Naive B cell (primary cell): ENCODE measurements at regions not wholly inside any gene's neighbourhood (a gene's known extent, or its start where the extent isn't known, plus 50 kb on each side); places are given as distances from the start of the nearest gene placed in this dataset.

Experiments used
- ATAC-seq, 2 donors: fragments of 150-1000 bp; cut with Tn5 transposase; 2 replicates each; pipeline ENCODE4 v1.10.0; 2021; ENCODE audit warnings: low read depth in 2 of 2, mild to moderate bottlenecking in 2 of 2, moderate library complexity in 2 of 2
- DNase-seq: peaks from one replicate; pipeline ENCODE4 v3.0.0; 2022
- H3K27ac Mint-ChIP-seq, 6 donors: one replicate each; pipeline ENCODE4 v1.8.0; 2020 to 2022; ENCODE audit warnings: mild to moderate bottlenecking in 6 of 6, mixed read lengths in 6 of 6, moderate library complexity in 5 of 6, inconsistent platforms in 2 of 6
- H3K27me3 Mint-ChIP-seq, 3 donors: one replicate each; pipeline ENCODE4 v1.8.0; 2021 to 2022; ENCODE audit warnings: mixed read lengths in 3 of 3, mild to moderate bottlenecking in 1 of 3
- H3K36me3 Mint-ChIP-seq, 2 donors: one replicate each; pipeline ENCODE4 v1.8.0; 2020 to 2022; ENCODE audit warnings: mixed read lengths in 2 of 2, inconsistent platforms in 1 of 2, mild to moderate bottlenecking in 1 of 2
- H3K4me1 Mint-ChIP-seq, 3 donors: one replicate each; pipeline ENCODE4 v1.8.0; 2020 to 2022; ENCODE audit warnings: mixed read lengths in 3 of 3, inconsistent platforms in 1 of 3, mild to moderate bottlenecking in 1 of 3, moderate library complexity in 1 of 3
- H3K4me3 Mint-ChIP-seq, 8 donors: one replicate each; pipeline ENCODE4 v1.8.0; 2020 to 2022; ENCODE audit warnings: mild to moderate bottlenecking in 8 of 8, mixed read lengths in 8 of 8, moderate library complexity in 8 of 8, inconsistent platforms in 2 of 8
- H3K9me3 Mint-ChIP-seq, 7 donors: one replicate each; pipeline ENCODE4 v1.8.0; 2020 to 2022; ENCODE audit warnings: mixed read lengths in 7 of 7, mild to moderate bottlenecking in 5 of 7, inconsistent platforms in 2 of 7, moderate library complexity in 1 of 7

DNA sequence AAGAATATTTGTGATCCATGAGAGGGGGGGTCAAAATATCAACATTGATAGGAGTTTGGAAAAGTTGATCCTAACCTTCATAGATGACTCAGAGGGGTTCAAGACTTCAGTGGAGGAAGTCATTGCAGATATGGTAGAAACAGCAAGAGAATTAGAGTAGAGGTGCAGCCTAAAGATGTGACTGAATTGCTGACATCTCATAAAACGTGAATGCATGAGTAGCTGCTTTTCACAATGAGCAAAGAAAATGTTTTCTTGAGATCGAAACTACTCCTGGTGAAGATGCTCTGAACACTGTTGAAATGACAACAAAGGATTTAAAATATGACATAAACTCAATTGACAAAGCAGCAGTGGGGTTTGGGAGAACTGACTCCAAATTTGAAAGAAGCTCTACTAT lies 700.7 kb upstream of the FZD8 start:
- Mint-ChIP-seq H3K4me3 (no peak overlapping the region), H3K27me3 (peaks cover 0 to 6% (median 0%) of the 10 kb centered on the region in 3 donors), H3K27ac (no peak overlapping the region), H3K9me3 (peaks cover 0 to 7% (median 0%) of the 10 kb centered on the region in 7 donors), H3K4me1 (no peaks in the 10 kb centered on the region), H3K36me3 (no peaks in the 10 kb centered on the region)
- ATAC-seq: no peak
- no peak for DNase-seq

- H3K9me3 Mint-ChIP-seq: peaks cover 0 to 7% (median 0%) of the 10 kb centered on the region in 7 donors
- ATAC-seq: no peak
These were observed 699.4 kb upstream of the FZD8 start for GRCh38 chr10:36341471-36341870.

DNA sequence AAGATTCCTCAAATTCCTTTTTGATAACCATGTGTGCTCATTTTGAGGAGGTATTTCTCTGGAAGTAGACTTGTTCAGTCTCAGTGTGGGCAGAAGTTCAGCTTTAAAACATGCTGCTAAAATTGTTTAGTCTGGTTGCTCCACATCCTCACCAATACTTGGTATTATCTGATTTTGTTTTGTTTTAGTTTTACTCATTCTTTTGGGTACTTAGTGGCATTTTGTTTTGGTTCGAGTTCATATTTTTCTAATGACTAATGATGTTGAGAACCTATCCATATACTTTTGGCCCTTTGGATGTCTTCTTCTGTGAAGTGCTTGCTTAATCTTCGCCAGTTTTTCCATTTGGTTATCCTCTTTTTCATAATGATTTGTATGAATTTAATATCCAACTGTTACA lies 694.2 kb upstream of the FZD8 start:
- DNase-seq (no peak), ATAC-seq (no peak)
- H3K4me3 Mint-ChIP-seq: no peak overlapping the region
- H3K36me3 Mint-ChIP-seq: no peaks in the 10 kb centered on the region
- H3K9me3 Mint-ChIP-seq: peaks cover 0 to 7% (median 0%) of the 10 kb centered on the region in 7 donors
- H3K4me1 Mint-ChIP-seq: no peaks in the 10 kb centered on the region
- peaks cover 0 to 6% (median 0%) of the 10 kb centered on the region in 3 donors for H3K27me3 Mint-ChIP-seq
- no peak overlapping the region for H3K27ac Mint-ChIP-seq

More at GRCh38 chr10:36341471-36341870, 699.4 kb upstream of the FZD8 start:
- DNase-seq: no peak
- Mint-ChIP-seq H3K4me3 (no peak overlapping the region), H3K27ac (no peak overlapping the region), H3K4me1 (no peaks in the 10 kb centered on the region), H3K36me3 (no peaks in the 10 kb centered on the region), H3K27me3 (peaks cover 0 to 6% (median 0%) of the 10 kb centered on the region in 3 donors)

DNA sequence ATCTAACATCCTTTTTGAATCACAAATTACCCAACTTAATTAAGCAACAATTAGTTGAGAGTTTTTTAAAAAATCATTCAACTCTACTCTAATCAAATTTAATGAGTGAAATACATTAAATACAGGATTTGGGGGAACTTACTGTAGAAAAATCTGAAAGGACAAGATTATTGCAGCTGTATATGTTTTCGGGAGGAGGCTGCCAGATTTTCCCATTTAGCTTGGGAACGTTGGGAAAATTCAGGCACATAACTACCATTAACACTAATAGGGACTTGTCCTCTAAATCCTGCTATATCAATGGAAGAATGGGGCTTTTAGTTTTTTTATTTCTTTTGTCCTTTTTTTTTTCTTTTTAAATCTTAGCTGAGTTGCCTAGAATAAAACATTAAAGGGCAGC lies 691.4 kb upstream of the FZD8 start:
- Mint-ChIP-seq H3K9me3 (peaks cover 0 to 7% (median 0%) of the 10 kb centered on the region in 7 donors), H3K27ac (no peak overlapping the region), H3K4me3 (no peak overlapping the region), H3K36me3 (no peaks in the 10 kb centered on the region), H3K27me3 (no peaks in the 10 kb centered on the region), H3K4me1 (no peaks in the 10 kb centered on the region)
- no peak for DNase-seq
- no peak for ATAC-seq

- Mint-ChIP-seq H3K36me3 (no peaks in the 10 kb centered on the region), H3K27me3 (no peaks in the 10 kb centered on the region), H3K4me1 (no peaks in the 10 kb centered on the region), H3K9me3 (peaks cover 0 to 3% (median 0%) of the 10 kb centered on the region in 7 donors), H3K27ac (no peak overlapping the region), H3K4me3 (no peak overlapping the region)
- ATAC-seq (no peak), DNase-seq (no peak)
These were observed 690.8 kb upstream of the FZD8 start for GRCh38 chr10:36332926-36333325.

DNA sequence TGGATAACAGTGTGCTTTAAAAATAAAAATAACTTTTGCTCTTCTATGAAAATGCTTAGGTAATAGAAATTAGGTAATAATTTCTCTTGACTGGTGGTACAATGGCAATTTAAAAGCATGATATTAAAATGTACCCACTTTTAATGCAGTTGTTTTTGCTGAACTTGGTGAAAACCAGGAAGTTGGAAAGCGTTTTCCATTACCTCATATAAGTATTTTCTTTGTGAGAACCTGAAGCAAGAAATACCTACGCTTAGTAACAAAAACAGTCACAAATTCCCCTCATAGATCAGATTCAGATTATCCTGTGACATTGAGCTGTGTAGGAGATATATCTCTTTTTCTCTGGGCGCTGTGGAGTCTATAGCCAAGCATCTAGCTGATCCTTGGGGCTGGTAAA lies 689.0 kb upstream of the FZD8 start:
- no peak for DNase-seq
- H3K4me1 Mint-ChIP-seq: no peaks in the 10 kb centered on the region
- H3K9me3 Mint-ChIP-seq: peaks cover 0 to 3% (median 0%) of the 10 kb centered on the region in 7 donors
- H3K27me3 Mint-ChIP-seq: peaks cover 0 to 4% (median 0%) of the 10 kb centered on the region in 3 donors
- no peak for ATAC-seq
- H3K36me3 Mint-ChIP-seq: no peaks in the 10 kb centered on the region
- H3K27ac Mint-ChIP-seq: no peak overlapping the region
- no peak overlapping the region for H3K4me3 Mint-ChIP-seq

- Mint-ChIP-seq H3K9me3 (peaks cover 0 to 9% (median 2%) of the 10 kb centered on the region in 7 donors), H3K4me3 (no peak overlapping the region), H3K36me3 (no peaks in the 10 kb centered on the region), H3K4me1 (no peaks in the 10 kb centered on the region), H3K27ac (no peak overlapping the region), H3K27me3 (peaks cover 0 to 4% (median 0%) of the 10 kb centered on the region in 3 donors)
- ATAC-seq (no peak), DNase-seq (no peak)
These were observed 683.7 kb upstream of the FZD8 start for GRCh38 chr10:36325815-36326214.

DNA sequence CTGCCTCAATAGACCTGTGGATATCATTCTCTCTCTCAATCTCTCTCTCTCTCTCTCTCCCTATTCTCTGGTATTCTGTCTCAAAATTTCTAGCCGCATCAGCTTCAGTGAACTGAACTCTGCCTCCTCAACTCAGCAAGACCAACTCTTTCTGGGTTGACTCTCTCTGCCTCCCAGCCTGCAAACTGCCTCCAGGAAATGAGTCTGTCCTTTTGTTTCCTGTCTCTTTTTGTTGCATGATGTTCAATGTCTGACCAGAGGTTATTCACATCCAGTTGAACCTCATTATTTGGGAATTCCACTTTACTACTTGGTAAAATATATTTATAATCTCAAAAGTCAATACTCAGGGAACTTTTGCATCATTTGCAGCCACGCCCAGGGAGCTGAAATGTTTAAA lies 682.7 kb upstream of the FZD8 start:
- peaks cover 0 to 4% (median 0%) of the 10 kb centered on the region in 3 donors for H3K27me3 Mint-ChIP-seq
- no peaks in the 10 kb centered on the region for H3K4me1 Mint-ChIP-seq
- H3K9me3 Mint-ChIP-seq: peaks cover 0 to 9% (median 4%) of the 10 kb centered on the region in 7 donors
- ATAC-seq (no peak), DNase-seq (no peak)
- no peak overlapping the region for H3K27ac Mint-ChIP-seq
- no peak overlapping the region for H3K4me3 Mint-ChIP-seq
- H3K36me3 Mint-ChIP-seq: no peaks in the 10 kb centered on the region

DNA sequence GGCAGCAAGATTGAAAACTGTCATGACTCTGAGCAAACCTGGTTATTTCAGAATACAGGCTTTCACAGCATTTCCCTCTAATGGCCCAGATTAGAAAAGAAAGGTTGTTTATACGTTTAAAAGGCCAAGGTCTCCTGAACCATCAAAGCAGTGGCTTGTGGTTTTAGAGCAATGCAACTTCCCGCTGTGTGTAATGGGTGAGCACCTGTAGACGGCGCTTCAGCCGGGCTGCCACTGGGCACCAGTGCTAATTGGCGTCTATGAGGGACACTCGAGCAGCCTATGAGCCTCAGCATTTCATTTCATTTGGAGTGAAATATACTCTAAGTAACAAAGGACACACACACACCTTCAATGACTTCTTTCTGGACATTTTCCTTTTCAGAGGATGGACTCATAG lies 671.0 kb upstream of the FZD8 start:
- DNase-seq (no peak), ATAC-seq (no peak)
- Mint-ChIP-seq H3K4me3 (no peak overlapping the region), H3K4me1 (no peaks in the 10 kb centered on the region), H3K27ac (no peak overlapping the region), H3K36me3 (no peaks in the 10 kb centered on the region), H3K27me3 (no peaks in the 10 kb centered on the region), H3K9me3 (peaks cover 0 to 3% (median 0%) of the 10 kb centered on the region in 7 donors)

GRCh38 chr10:36303896-36304295 lies 661.8 kb upstream of the FZD8 start:
- Mint-ChIP-seq H3K4me3 (no peak overlapping the region), H3K9me3 (peaks cover 0 to 3% (median 0%) of the 10 kb centered on the region in 7 donors), H3K27ac (no peak overlapping the region), H3K4me1 (no peaks in the 10 kb centered on the region), H3K27me3 (no peaks in the 10 kb centered on the region), H3K36me3 (no peaks in the 10 kb centered on the region)
- ATAC-seq (no peak), DNase-seq (no peak)

DNA sequence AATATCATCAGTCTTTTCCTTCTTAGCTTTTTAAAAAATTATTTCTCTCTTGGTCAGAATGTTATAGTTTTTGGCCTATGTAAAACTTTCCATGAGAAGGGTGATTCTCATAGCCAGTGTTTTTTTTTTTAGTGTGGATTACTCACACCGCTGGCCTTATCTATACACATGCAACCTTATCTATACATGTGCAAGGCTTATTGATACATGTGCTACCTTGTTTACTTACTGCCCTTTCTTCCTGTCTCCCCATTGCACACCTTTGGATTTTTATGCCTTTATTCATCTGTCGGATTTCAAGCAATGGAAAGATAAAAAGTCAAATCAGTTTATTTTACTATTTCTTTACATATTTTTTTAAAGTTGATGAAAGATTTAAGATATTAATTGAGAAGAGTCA lies 660.0 kb upstream of the FZD8 start:
- H3K36me3 Mint-ChIP-seq: no peaks in the 10 kb centered on the region
- H3K9me3 Mint-ChIP-seq: peaks cover 0 to 7% (median 0%) of the 10 kb centered on the region in 7 donors
- no peak overlapping the region for H3K4me3 Mint-ChIP-seq
- no peaks in the 10 kb centered on the region for H3K27me3 Mint-ChIP-seq
- DNase-seq (no peak), ATAC-seq (no peak)
- no peaks in the 10 kb centered on the region for H3K4me1 Mint-ChIP-seq
- H3K27ac Mint-ChIP-seq: no peak overlapping the region

DNA sequence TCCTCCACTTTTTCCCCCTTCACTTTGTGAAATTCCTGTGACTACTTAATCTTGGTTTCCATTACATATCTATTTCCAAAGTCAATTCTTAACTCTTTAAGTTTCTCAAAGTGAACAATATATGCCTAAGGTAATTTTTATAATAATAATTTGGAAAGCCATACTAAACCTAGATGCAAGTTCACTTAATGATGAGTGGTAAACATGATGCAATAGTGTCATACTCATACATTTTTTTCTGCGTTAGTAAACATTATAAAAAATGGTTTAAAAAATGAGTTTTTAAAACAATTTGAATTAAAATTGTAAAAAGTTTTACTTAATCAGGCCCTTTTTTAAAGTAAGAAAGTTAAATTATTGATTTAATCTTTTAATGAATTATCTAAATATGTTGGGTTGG lies 659.4 kb upstream of the FZD8 start:
- Mint-ChIP-seq H3K36me3 (no peaks in the 10 kb centered on the region), H3K9me3 (peaks cover 0 to 7% (median 0%) of the 10 kb centered on the region in 7 donors), H3K4me3 (no peak overlapping the region), H3K27ac (no peak overlapping the region), H3K27me3 (no peaks in the 10 kb centered on the region), H3K4me1 (no peaks in the 10 kb centered on the region)
- ATAC-seq: no peak
- DNase-seq: no peak

GRCh38 chr10:36301139-36301538 lies 659.0 kb upstream of the FZD8 start:
- ATAC-seq (no peak), DNase-seq (no peak)
- Mint-ChIP-seq H3K27ac (no peak overlapping the region), H3K4me3 (no peak overlapping the region), H3K4me1 (no peaks in the 10 kb centered on the region), H3K36me3 (no peaks in the 10 kb centered on the region), H3K27me3 (no peaks in the 10 kb centered on the region), H3K9me3 (peaks cover 0 to 7% (median 0%) of the 10 kb centered on the region in 7 donors)

- Mint-ChIP-seq H3K27ac (no peak overlapping the region), H3K9me3 (peaks cover 12 to 48% (median 26%) of the 10 kb centered on the region in 7 donors), H3K4me1 (no peaks in the 10 kb centered on the region), H3K36me3 (no peaks in the 10 kb centered on the region), H3K27me3 (no peaks in the 10 kb centered on the region), H3K4me3 (no peak overlapping the region)
- DNase-seq (no peak), ATAC-seq (no peak)
These were observed 641.7 kb upstream of the FZD8 start for GRCh38 chr10:36283827-36284226.

DNA sequence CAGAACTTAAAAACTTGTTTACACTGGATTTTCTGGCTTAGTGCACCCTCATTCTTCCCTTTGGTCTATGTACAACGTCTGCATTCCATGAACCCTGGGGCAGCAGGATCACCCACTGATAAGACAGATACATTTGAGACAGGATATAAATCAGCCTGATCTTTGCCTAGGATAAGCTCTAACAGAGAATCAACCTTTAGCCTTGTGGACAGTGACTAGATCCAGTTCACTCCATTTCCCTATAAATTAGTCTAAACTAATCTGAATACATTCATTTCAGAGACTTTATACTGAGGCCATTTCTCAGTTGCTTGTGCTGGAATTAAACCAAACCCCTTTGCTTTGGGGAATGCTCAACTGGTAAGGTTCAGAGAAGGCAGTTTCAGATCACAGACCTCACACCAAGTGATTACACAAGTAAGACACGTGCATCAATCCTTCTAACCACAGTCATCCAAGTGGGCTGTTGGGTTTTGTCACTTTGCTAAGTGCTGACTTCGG lies 639.8 kb upstream of the FZD8 start:
- Mint-ChIP-seq H3K36me3 (no peaks in the 10 kb centered on the region), H3K27ac (no peak overlapping the region), H3K27me3 (no peaks in the 10 kb centered on the region), H3K4me1 (no peaks in the 10 kb centered on the region), H3K4me3 (no peak overlapping the region), H3K9me3 (peaks cover 8 to 31% (median 15%) of the 10 kb centered on the region in 7 donors)
- DNase-seq (no peak), ATAC-seq (no peak)
